NCI-H2107 (cell line): ENCODE measurements at regions not wholly inside any gene's neighbourhood (a gene's known extent, or its start where the extent isn't known, plus 50 kb on each side); places are given as distances from the start of the nearest gene placed in this dataset.
A peak's percentile ranks its signal among the peaks of the same experiment; 100 is the strongest.
"Not testable (repeated sequence)": the region's sequence is repeated elsewhere in the genome, so short reads cannot be mapped to it uniquely, and the experiment has no call there.

Experiments
- DNase-seq: peaks from one replicate; lab custom pipeline; 2025; lab: John Stamatoyannopoulos, UW

GRCh38 chrY:26167332-26167731, 545.4 kb downstream of the CDY1 start:
- DNase-seq, result not testable (repeated sequence)

GRCh38 chrY:26179326-26179725, 557.4 kb downstream of the CDY1 start:
- DNase-seq, result not testable (repeated sequence)

- DNase-seq, result not testable (repeated sequence)
Observed at GRCh38 chrY:26224974-26225373, 603.1 kb downstream of the CDY1 start.

GRCh38 chrY:26225468-26225867, 603.6 kb downstream of the CDY1 start:
- DNase-seq, result not testable (repeated sequence)

- DNase-seq, result not testable (repeated sequence)
Observed at GRCh38 chrY:26240944-26241343, 619.0 kb downstream of the CDY1 start.

- not testable (repeated sequence) for DNase-seq
Observed at GRCh38 chrY:26254262-26254661, 632.3 kb downstream of the CDY1 start.

- DNase-seq, result not testable (repeated sequence)
Observed at GRCh38 chrY:26265449-26265848, 643.5 kb downstream of the CDY1 start.

- DNase-seq, result not testable (repeated sequence)
Observed at GRCh38 chrY:26268421-26268820, 646.5 kb downstream of the CDY1 start.

- DNase-seq, result not testable (repeated sequence)
Observed at GRCh38 chrY:26268934-26269333, 647.0 kb downstream of the CDY1 start.

GRCh38 chrY:26273089-26273488, 651.2 kb downstream of the CDY1 start:
- DNase-seq, result not testable (repeated sequence)

- DNase-seq, result not testable (repeated sequence)
Observed at GRCh38 chrY:26306046-26306445, 684.1 kb downstream of the CDY1 start.

GRCh38 chrY:26306630-26307385, 684.9 kb downstream of the CDY1 start:
- not testable (repeated sequence) for DNase-seq

- DNase-seq, result not testable (repeated sequence)
Observed at GRCh38 chrY:26308308-26308707, 686.4 kb downstream of the CDY1 start.

GRCh38 chrY:26315065-26315464, 693.1 kb downstream of the CDY1 start:
- peak; percentile 0 for DNase-seq

- not testable (repeated sequence) for DNase-seq
Observed at GRCh38 chrY:26319488-26320202, 697.7 kb downstream of the CDY1 start.

- DNase-seq, result not testable (repeated sequence)
Observed at GRCh38 chrY:26322756-26323155, 700.8 kb downstream of the CDY1 start.

- DNase-seq, result not testable (repeated sequence)
Observed at GRCh38 chrY:26352931-26353330, 731.0 kb downstream of the CDY1 start.

- no peak for DNase-seq
Observed at GRCh38 chrY:26354191-26354590, 732.3 kb downstream of the CDY1 start.

- DNase-seq, result not testable (repeated sequence)
Observed at GRCh38 chrY:26359869-26360268, 738.0 kb downstream of the CDY1 start.

- DNase-seq, result not testable (repeated sequence)
Observed at GRCh38 chrY:26360472-26360871, 738.6 kb downstream of the CDY1 start.

- not testable (repeated sequence) for DNase-seq
Observed at GRCh38 chrY:26363442-26363841, 741.5 kb downstream of the CDY1 start.

- DNase-seq, result not testable (repeated sequence)
Observed at GRCh38 chrY:26366091-26366490, 744.2 kb downstream of the CDY1 start.

GRCh38 chrY:26372480-26372879, 750.6 kb downstream of the CDY1 start:
- DNase-seq, result not testable (repeated sequence)
